ENCODE measurements at regions not wholly inside any gene's neighbourhood (a gene's known extent, or its start where the extent isn't known, plus 50 kb on each side); places are given as distances from the start of the nearest gene placed in this dataset.

- TF ChIP-seq CTCF (conservative IDR thresholded peaks at IDR 0.05; ENCODE audit: low read length) (no peak), EZH2phosphoT487 (IDR thresholded peaks at IDR 0.05; ENCODE audit: borderline replicate concordance) (no peak)
Measured at GRCh38 chrX:42090395-42090794, 167.0 kb upstream of the CASK start.

Measured in Loucy (cell line).